OCI-LY1 (cell line): ENCODE measurements at regions not wholly inside any gene's neighbourhood (a gene's known extent, or its start where the extent isn't known, plus 50 kb on each side); places are given as distances from the start of the nearest gene placed in this dataset.

Experiments used
- EZH2 ChIP-seq: fragments of 200-600 bp; sonication (generic), shearing (Covaris generic); IDR thresholded peaks from 2 replicates; pipeline ENCODE4 v1.8.0; 2017; ENCODE audit warnings: borderline replicate concordance, mixed run types, mild to moderate bottlenecking, antibody characterized with exemption, low read length, moderate library complexity, mixed read lengths
- TF ChIP-seq, protein P1 (sequence below): fragments of 200-600 bp; sonication (generic), shearing (Covaris generic); IDR thresholded peaks from 2 replicates; pipeline ENCODE4 v1.5.1; 2017; ENCODE audit warnings: mild to moderate bottlenecking, antibody characterized with exemption, low read length, moderate library complexity, mixed read lengths

- TF ChIP-seq, protein P1, sequence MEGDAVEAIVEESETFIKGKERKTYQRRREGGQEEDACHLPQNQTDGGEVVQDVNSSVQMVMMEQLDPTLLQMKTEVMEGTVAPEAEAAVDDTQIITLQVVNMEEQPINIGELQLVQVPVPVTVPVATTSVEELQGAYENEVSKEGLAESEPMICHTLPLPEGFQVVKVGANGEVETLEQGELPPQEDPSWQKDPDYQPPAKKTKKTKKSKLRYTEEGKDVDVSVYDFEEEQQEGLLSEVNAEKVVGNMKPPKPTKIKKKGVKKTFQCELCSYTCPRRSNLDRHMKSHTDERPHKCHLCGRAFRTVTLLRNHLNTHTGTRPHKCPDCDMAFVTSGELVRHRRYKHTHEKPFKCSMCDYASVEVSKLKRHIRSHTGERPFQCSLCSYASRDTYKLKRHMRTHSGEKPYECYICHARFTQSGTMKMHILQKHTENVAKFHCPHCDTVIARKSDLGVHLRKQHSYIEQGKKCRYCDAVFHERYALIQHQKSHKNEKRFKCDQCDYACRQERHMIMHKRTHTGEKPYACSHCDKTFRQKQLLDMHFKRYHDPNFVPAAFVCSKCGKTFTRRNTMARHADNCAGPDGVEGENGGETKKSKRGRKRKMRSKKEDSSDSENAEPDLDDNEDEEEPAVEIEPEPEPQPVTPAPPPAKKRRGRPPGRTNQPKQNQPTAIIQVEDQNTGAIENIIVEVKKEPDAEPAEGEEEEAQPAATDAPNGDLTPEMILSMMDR = no peak
- TF ChIP-seq EZH2 = no peak
These were observed 192.8 kb upstream of the ANKH start for GRCh38 chr5:15064396-15064795.
